ENCODE measurements at regions not wholly inside any gene's neighbourhood (a gene's known extent, or its start where the extent isn't known, plus 50 kb on each side); places are given as distances from the start of the nearest gene placed in this dataset.

DNA sequence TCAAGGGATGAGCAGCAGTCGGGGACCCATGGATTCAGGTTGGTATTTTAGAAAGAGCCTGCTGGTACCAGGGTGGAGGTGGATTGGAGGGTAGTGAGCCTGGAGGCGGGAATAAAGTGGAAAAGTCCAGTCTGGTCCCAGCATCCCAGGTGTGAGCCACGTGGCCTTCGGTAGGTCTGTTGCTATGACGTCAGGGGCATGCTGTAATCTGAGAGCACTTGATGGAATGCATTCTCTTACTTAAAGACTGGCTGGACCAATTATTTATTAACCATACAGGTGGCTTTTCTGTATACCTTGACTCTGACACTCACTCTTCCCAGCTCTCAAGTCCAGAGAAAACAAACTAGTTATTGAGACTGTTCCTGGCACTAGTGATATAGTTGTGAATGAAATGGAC lies 389.9 kb upstream of the RGMA start:
- H3K27me3 Mint-ChIP-seq (ENCODE audit: low read depth, poor library complexity) = peaks cover 12% of the 10 kb centered on the region
- H3K27ac Mint-ChIP-seq = no peak overlapping the region
- H3K4me3 Mint-ChIP-seq = no peak overlapping the region
- TF ChIP-seq CTCF (IDR thresholded peaks at IDR 0.05) = no peak
- no peak for DNase-seq
- H3K36me3 Mint-ChIP-seq (ENCODE audit: low read depth) = peaks cover 7% of the 10 kb centered on the region
- peaks cover 13% of the 10 kb centered on the region for H3K4me1 Mint-ChIP-seq
- H3K9me3 Mint-ChIP-seq = peaks cover 12% of the 10 kb centered on the region

- TF ChIP-seq CTCF (IDR thresholded peaks at IDR 0.05) = no peak
- Mint-ChIP-seq H3K27ac (no peak overlapping the region), H3K27me3 (ENCODE audit: low read depth, poor library complexity) (peaks cover 8% of the 10 kb centered on the region), H3K9me3 (peaks cover 12% of the 10 kb centered on the region), H3K36me3 (ENCODE audit: low read depth) (peaks cover 7% of the 10 kb centered on the region), H3K4me1 (peaks cover 13% of the 10 kb centered on the region), H3K4me3 (no peak overlapping the region)
- no peak for DNase-seq
These were observed 388.7 kb upstream of the RGMA start for GRCh38 chr15:93477721-93478120.

DNA sequence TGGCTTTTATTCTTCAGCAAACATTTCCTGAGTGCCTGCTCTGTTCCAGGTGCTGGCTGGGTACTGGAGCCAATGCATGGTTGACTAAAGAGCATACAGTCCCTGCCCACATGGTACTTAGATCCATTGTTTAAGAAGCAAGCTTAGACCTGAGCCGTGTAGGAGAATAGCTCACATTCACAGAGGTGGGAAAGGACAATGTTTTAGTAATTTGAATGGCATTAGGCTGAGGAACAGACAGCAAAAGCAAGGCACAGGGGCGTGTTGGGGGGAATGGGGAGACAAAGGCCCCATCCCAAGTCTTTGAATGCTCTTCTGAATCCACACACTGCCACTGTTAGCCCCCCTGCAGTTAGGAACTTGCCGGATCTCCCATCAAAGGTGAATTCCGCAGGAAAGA lies 388.2 kb upstream of the RGMA start:
- DNase-seq = no peak
- Mint-ChIP-seq H3K27ac (no peak overlapping the region), H3K36me3 (ENCODE audit: low read depth) (peaks cover 7% of the 10 kb centered on the region), H3K4me3 (no peak overlapping the region), H3K9me3 (peaks cover 15% of the 10 kb centered on the region), H3K4me1 (peaks cover 13% of the 10 kb centered on the region), H3K27me3 (ENCODE audit: low read depth, poor library complexity) (peaks cover 4% of the 10 kb centered on the region)
- no peak for TF ChIP-seq CTCF (IDR thresholded peaks at IDR 0.05)

GRCh38 chr15:93476491-93477177 lies 387.6 kb upstream of the RGMA start:
- Mint-ChIP-seq H3K27ac (peak overlapping the region; percentile 57), H3K36me3 (ENCODE audit: low read depth) (peaks cover 7% of the 10 kb centered on the region), H3K4me1 (peaks cover 13% of the 10 kb centered on the region), H3K27me3 (ENCODE audit: low read depth, poor library complexity) (peaks cover 4% of the 10 kb centered on the region), H3K9me3 (peaks cover 15% of the 10 kb centered on the region), H3K4me3 (no peak overlapping the region)
- TF ChIP-seq CTCF (IDR thresholded peaks at IDR 0.05) = no peak
- DNase-seq = no peak

GRCh38 chr15:93474728-93475127 lies 385.7 kb upstream of the RGMA start:
- Mint-ChIP-seq H3K9me3 (peaks cover 15% of the 10 kb centered on the region), H3K27me3 (ENCODE audit: low read depth, poor library complexity) (peaks cover 4% of the 10 kb centered on the region), H3K36me3 (ENCODE audit: low read depth) (peaks cover 7% of the 10 kb centered on the region), H3K4me1 (peaks cover 13% of the 10 kb centered on the region), H3K4me3 (no peak overlapping the region), H3K27ac (no peak overlapping the region)
- no peak for DNase-seq
- TF ChIP-seq CTCF (IDR thresholded peaks at IDR 0.05) = no peak

GRCh38 chr15:93469994-93470393 lies 381.0 kb upstream of the RGMA start:
- DNase-seq = no peak
- H3K4me1 Mint-ChIP-seq = no peaks in the 10 kb centered on the region
- no peaks in the 10 kb centered on the region for H3K36me3 Mint-ChIP-seq (ENCODE audit: low read depth)
- H3K27ac Mint-ChIP-seq = no peak overlapping the region
- TF ChIP-seq CTCF (IDR thresholded peaks at IDR 0.05) = no peak
- peaks cover 3% of the 10 kb centered on the region for H3K9me3 Mint-ChIP-seq
- H3K27me3 Mint-ChIP-seq (ENCODE audit: low read depth, poor library complexity) = no peaks in the 10 kb centered on the region
- no peak overlapping the region for H3K4me3 Mint-ChIP-seq

Data from nephron progenitor cell (in vitro differentiated cells).